ENCODE measurements at regions not wholly inside any gene's neighbourhood (a gene's known extent, or its start where the extent isn't known, plus 50 kb on each side); places are given as distances from the start of the nearest gene placed in this dataset.
A peak's percentile ranks its signal among the peaks of the same experiment; 100 is the strongest.

GRCh38 chr10:45183174-45183573, 132.2 kb downstream of the OR13A1 start:
- no peak for DNase-seq

- DNase-seq = no peak
Observed at GRCh38 chr10:45197816-45198485, 117.5 kb downstream of the OR13A1 start.

GRCh38 chr10:45198486-45199204, 116.8 kb downstream of the OR13A1 start:
- no peak for DNase-seq

- no peak for DNase-seq
Observed at GRCh38 chr10:45199205-45199740, 116.1 kb downstream of the OR13A1 start.

GRCh38 chr10:45201271-45201670, 114.1 kb downstream of the OR13A1 start:
- DNase-seq = no peak

GRCh38 chr10:45202242-45202641, 113.2 kb downstream of the OR13A1 start:
- no peak for DNase-seq

GRCh38 chr10:45204954-45205775, 110.2 kb downstream of the OR13A1 start:
- DNase-seq = no peak

- DNase-seq = no peak
Observed at GRCh38 chr10:45209888-45210287, 105.5 kb downstream of the OR13A1 start.

- DNase-seq = no peak
Observed at GRCh38 chr10:45211576-45211975, 103.8 kb downstream of the OR13A1 start.

- DNase-seq = no peak
Observed at GRCh38 chr10:45219416-45219815, 96.0 kb downstream of the OR13A1 start.

GRCh38 chr10:45220931-45221330, 94.5 kb downstream of the OR13A1 start:
- DNase-seq = no peak

- no peak for DNase-seq
Observed at GRCh38 chr10:45224219-45224841, 91.1 kb downstream of the OR13A1 start.

- no peak for DNase-seq
Observed at GRCh38 chr10:45227042-45227441, 88.4 kb downstream of the OR13A1 start.

GRCh38 chr10:45227456-45227855, 88.0 kb downstream of the OR13A1 start:
- DNase-seq = no peak

GRCh38 chr10:45229823-45230222, 85.6 kb downstream of the OR13A1 start:
- DNase-seq = no peak

- peak in 35 of 51 donors; percentile 3 to 80 (median 37) for DNase-seq
Observed at GRCh38 chr10:45235260-45235769, 80.1 kb downstream of the OR13A1 start.

- peak in 2 of 51 donors; percentile 11 for DNase-seq
Observed at GRCh38 chr10:45235798-45236220, 79.6 kb downstream of the OR13A1 start.

- DNase-seq = no peak
Observed at GRCh38 chr10:45238896-45239295, 76.5 kb downstream of the OR13A1 start.

GRCh38 chr10:45239642-45240041, 75.8 kb downstream of the OR13A1 start:
- no peak for DNase-seq

- DNase-seq = no peak
Observed at GRCh38 chr10:45241865-45242520, 73.4 kb downstream of the OR13A1 start.

- no peak for DNase-seq
Observed at GRCh38 chr10:45243261-45243660, 72.1 kb downstream of the OR13A1 start.
